Epithelial cell of prostate (primary cell): ENCODE measurements at regions not wholly inside any gene's neighbourhood (a gene's known extent, or its start where the extent isn't known, plus 50 kb on each side); places are given as distances from the start of the nearest gene placed in this dataset.
A peak's percentile ranks its signal among the peaks of the same experiment; 100 is the strongest.

ENCODE experiments used
- DNase-seq: peaks from one replicate; pipeline ENCODE4 v3.0.0-alpha.2; 2011; ENCODE audit warnings: low read depth, low spot score
- H3K27ac ChIP-seq: fragments of 450-650 bp; 2 replicates; pipeline ENCODE4 v1.5.1; 2017; ENCODE audit warnings: mild to moderate bottlenecking

- H3K27ac ChIP-seq = no peak overlapping the region
- DNase-seq = no peak
Measured at GRCh38 chr13:106310291-106310865, 225.1 kb downstream of the EFNB2 start.

DNA sequence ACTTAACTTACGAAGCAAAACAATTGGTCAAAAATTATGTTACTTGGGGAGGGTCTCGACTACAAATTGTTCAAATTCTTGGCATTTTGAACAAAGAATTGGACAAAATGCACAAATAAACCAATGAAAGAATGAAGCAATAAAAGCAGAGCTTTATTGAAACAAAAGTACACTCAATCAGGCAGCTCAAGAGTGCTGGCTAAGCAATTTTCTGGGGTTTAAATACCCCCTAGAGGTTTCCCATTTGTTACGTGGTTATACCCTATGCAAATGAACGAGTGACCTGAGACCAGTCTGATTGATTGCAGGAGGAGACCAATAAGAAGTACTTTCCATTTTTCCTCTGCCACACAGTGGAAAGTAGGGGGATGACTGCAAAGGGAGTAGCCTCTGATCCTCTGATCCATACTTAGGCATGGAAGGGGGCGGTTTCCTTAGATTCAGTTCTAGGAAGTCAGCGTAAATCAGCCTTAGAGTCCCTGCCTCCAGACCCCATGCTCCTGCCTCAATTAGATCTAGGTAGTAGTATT lies 228.6 kb downstream of the EFNB2 start:
- no peak overlapping the region for H3K27ac ChIP-seq
- no peak for DNase-seq

GRCh38 chr13:106302843-106303242 lies 232.6 kb downstream of the EFNB2 start:
- no peak for DNase-seq
- H3K27ac ChIP-seq = no peak overlapping the region

- no peak for DNase-seq
- no peak overlapping the region for H3K27ac ChIP-seq
Measured at GRCh38 chr13:106302011-106302410, 233.5 kb downstream of the EFNB2 start.

DNA sequence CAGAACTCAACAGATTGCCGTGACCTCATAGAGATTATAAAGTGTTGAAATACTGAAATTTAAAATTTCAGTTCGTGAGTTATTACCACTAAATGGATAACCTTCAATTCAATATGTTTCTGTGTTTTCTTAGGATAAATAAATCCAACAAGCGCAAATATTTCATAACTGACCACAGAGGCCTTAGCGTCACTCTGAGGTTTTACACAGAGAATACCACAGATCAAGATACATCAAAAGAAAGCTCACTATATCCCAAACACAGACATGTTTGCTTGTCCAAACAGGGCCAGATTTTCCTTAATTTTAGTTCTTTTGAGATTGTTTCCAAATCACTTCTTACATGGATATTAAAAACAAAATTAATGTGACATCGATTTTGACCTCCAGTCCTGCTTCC lies 235.8 kb downstream of the EFNB2 start:
- DNase-seq = no peak
- no peak overlapping the region for H3K27ac ChIP-seq

DNA sequence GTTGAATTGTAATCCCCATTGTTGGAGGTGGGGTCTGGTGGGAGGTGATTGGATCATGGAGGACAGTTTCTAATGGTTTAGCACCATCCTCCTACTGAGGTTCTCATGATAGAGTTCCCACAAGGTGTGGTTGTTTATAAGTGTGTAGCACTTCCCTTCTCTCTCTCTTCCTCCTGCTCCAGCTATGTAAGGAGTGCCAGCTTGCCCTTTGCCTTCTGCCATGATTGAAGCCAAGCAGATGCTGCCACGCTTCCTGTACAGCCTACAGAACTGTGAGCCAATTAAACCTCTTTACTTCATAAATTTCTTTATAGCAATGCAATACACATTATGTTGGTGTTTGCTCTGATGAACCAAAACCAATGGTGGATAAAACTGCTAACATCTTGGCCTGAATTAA lies 238.2 kb downstream of the EFNB2 start:
- no peak overlapping the region for H3K27ac ChIP-seq
- no peak for DNase-seq

DNA sequence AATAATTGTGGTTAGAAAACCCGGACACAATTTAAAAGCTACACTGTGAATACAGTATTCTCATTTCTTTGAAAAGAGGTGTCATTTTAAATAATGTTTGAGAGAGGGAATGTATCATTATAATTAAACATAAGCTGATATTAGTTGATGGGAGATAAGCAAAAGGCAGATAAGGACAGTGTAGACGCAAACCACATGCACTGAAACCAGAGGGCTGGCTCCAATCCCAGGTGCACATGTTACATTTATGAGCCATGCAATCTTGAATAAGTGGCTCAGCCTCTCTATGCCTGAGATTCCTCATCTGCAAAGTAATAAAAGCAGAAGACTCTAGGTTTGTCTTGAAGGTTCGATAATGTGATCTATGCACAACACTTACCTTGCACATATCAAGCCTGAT lies 238.7 kb downstream of the EFNB2 start:
- no peak overlapping the region for H3K27ac ChIP-seq
- no peak for DNase-seq

- no peak overlapping the region for H3K27ac ChIP-seq
- DNase-seq = no peak
Measured at GRCh38 chr13:106295971-106296370, 239.5 kb downstream of the EFNB2 start.

DNA sequence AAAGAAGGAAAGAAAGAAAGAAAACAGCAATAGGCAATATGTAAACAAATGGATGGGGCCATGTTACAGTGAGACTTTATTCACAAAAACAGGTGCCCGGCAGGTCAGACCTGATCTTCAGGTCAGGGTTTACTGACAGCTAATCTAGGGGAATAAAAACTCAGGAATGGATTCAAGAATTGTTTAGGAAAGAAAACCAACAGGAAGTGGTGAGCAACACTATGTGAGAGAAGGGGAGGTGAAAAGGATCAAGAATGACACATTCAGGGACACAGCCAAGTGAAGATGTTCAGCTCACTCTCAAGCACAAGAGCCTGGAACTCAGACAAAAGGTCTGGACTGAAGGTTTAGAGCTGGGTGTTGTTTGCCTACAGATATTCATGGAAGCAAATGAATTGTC lies 244.5 kb downstream of the EFNB2 start:
- DNase-seq = peak; percentile 37
- peak overlapping the region; percentile 44 for H3K27ac ChIP-seq

- no peak for DNase-seq
- no peak overlapping the region for H3K27ac ChIP-seq
Measured at GRCh38 chr13:106287351-106287750, 248.1 kb downstream of the EFNB2 start.

GRCh38 chr13:106286811-106287210 lies 248.7 kb downstream of the EFNB2 start:
- DNase-seq = no peak
- no peak overlapping the region for H3K27ac ChIP-seq

DNA sequence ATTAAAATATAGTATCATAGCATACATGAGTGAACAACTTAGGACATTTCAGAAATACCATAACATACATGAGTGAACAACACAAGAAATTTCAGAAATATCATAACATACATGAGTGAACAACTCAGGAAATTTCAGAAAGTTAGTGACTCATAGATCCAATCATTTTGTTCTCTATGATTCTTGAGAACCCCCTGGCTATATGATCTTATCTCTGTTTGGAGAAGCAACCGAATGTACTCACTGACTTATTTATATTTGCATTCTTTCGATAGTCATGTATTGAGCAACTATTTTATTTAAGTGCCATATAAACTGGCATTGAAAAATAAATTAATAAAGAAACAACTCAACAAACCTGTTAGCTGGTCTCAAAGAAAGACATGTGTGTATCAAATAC lies 251.1 kb downstream of the EFNB2 start:
- H3K27ac ChIP-seq = peak overlapping the region; percentile 12
- DNase-seq = peak; percentile 68

- H3K27ac ChIP-seq = no peak overlapping the region
- no peak for DNase-seq
Measured at GRCh38 chr13:106281426-106281825, 254.0 kb downstream of the EFNB2 start.

DNA sequence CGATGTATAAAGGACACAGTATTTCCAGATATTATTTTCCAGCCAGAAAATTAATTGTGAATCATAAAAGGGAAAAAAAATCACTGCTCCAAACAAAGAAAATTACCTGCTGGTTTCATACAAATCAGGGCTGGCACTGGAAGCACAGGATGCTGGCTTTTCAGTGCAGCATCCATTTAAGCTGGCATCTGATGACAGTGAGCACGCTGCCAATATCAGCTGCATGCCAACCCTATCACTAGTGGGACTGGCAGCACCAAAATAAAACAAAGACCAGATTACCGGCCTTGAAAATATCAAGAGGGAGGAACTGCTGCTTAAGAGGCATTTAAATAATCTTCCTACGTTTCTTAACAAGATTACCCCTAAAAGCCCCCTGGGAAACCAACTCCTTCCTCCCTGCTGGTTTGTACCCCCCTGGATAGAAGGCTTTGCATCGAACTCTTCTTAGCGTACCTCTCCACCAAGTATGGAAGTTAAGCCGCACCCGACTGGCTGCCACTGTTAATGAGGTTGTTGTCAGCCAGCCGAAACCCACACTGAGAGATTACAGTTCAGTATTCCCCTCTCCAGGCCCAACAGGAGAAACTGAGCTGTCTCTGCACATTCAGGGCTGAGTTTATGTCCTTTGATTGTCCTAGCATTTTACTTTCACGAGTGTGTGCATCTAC lies 257.8 kb downstream of the EFNB2 start:
- H3K27ac ChIP-seq = no peak overlapping the region
- DNase-seq = no peak

DNA sequence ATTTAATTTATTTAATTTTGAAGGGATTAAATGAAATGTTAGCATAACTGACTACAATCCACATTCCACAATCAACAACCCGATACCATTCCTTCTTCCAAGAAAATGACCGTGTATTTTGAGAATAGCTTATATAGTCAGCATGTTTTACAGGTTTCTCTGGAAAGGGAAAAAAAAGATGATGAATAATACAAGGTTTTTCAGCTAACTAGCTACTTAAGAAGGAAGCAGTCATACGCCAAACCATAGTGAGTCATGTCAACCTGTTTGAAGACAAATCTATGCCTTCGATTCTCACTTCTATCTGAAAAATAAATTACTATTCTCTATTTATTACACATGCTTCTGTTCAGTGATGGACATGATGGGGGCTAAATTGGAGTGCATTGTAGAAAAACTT lies 258.6 kb downstream of the EFNB2 start:
- H3K27ac ChIP-seq = peak overlapping the region; percentile 16
- peak; percentile 74 for DNase-seq

DNA sequence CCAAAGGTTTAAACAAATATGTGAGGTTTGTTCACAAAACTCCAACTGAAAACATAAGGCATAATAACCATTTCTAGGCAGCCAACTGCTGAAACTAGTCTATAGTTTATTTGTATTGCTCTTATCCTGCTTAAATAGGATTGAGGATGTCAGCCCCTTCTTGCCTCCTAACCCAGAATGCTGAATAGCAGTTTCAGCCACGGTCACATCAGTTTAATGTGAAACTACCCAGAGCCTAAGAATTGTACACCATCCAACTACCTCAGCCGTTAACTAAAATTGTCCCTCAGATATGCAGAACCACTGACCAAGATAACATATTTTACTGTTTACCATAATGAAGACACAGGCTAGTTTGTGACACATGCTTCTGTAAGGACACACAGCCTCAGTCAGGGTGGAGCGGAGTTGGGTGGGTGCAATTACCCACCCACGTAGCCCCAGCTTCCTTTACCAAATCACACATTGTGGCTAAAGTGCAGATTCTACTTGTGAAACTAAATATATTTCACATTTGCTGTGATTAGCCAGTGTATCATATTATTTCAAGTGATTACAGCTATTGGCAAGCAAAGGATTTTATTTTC lies 259.9 kb downstream of the EFNB2 start:
- no peak overlapping the region for H3K27ac ChIP-seq
- no peak for DNase-seq

DNA sequence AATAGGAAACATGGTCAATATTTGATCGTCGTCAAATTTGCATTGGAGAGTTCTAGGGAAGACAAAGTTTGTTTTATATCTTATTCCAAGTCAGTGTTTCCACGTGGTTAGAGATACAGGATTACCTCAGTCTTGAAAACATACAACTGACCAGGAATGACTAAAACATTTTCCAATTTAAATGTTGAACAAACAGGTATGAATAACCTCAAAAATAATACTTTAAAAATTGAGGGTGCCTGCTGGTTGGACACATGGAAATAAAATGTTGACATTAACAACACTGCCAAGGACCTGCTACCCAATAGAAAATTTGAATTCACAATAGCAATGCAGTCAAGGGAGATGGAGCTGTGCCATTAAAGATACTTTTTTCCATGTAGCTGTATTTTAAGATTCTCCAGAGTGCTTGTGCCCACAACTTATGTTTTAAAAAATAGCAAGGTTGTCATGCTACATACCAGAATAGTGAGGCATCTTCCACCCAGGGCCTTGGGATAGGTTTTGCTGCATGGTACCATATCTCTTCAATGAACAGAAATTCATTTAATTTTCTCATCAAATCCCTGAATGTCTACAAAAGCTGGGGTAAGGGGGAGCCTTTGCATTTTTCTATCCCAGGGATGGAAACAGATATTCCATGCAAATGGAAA lies 260.8 kb downstream of the EFNB2 start:
- no peak overlapping the region for H3K27ac ChIP-seq
- DNase-seq = no peak

DNA sequence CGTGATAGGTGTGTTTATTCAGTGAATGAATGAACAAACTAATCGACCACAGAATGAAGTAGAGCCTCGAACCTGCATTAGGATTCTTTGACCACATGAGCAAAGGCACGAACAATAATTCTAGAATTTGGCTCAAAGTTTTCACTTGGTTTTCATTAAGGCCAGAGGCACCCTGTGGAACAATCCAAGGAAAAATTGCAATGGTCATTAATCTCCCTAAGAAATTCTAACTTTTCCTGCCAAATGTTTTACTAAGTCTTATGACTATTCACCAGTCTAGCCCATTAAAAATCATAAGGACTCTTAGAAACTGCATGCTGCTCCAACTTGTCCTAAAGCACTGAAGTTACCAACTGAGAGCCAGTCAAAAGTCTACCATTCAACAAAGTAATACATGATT lies 271.7 kb downstream of the EFNB2 start:
- no peak for DNase-seq
- no peak overlapping the region for H3K27ac ChIP-seq

GRCh38 chr13:106262886-106263285 lies 272.6 kb downstream of the EFNB2 start:
- no peak overlapping the region for H3K27ac ChIP-seq
- DNase-seq = no peak

DNA sequence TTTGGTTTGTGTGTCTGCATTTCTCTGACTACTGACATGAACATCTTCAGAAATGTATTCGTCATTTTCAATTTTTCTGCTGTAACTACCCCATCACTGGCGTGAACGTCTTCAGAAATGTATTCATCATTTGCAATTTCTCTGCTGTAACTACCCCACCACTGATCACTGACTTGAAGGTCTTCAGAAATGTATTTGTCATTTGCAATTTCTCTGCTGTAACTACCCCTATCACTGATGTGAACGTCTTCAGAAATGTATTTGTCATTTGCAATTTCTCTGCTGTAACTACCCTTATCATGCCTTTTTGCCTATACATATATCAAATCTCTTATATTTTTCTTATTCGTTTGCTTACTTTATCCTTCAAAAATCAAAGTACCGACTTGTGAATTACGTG lies 274.0 kb downstream of the EFNB2 start:
- DNase-seq = no peak
- no peak overlapping the region for H3K27ac ChIP-seq

- H3K27ac ChIP-seq = no peak overlapping the region
- no peak for DNase-seq
Measured at GRCh38 chr13:106260352-106260751, 275.1 kb downstream of the EFNB2 start.
